Ishikawa (cell line): ENCODE measurements at regions not wholly inside any gene's neighbourhood (a gene's known extent, or its start where the extent isn't known, plus 50 kb on each side); places are given as distances from the start of the nearest gene placed in this dataset.

Experiments
- CEBPB ChIP-seq: IDR thresholded peaks from 2 replicates; pipeline ENCODE4 v1.6.1; 2012
- CREB1 ChIP-seq: IDR thresholded peaks from 2 replicates; pipeline ENCODE4 v1.6.1; 2012; ENCODE audit warnings: low read depth
- EP300 ChIP-seq: IDR thresholded peaks from 2 replicates; pipeline ENCODE4 v1.6.1; 2012; ENCODE audit warnings: borderline replicate concordance
- FOXM1 ChIP-seq: IDR thresholded peaks from 2 replicates; pipeline ENCODE4 v1.6.1; 2012; ENCODE audit warnings: low read depth, borderline replicate concordance
- RAD21 ChIP-seq: IDR thresholded peaks from 2 replicates; pipeline ENCODE4 v1.6.1; 2012; ENCODE audit warnings: low read depth
- TAF1 ChIP-seq: IDR thresholded peaks from 2 replicates; pipeline ENCODE4 v1.6.1; 2012; ENCODE audit warnings: low read depth, mild to moderate bottlenecking
- TEAD4 ChIP-seq: IDR thresholded peaks from 2 replicates; pipeline ENCODE4 v1.6.1; 2012
- YY1 ChIP-seq: IDR thresholded peaks from 2 replicates; pipeline ENCODE4 v1.6.1; 2012; ENCODE audit warnings: low read depth
- TF ChIP-seq, protein P1 (sequence below): IDR thresholded peaks from 2 replicates; pipeline ENCODE4 v1.6.1; 2012; ENCODE audit warnings: low read depth, mild to moderate bottlenecking
- TF ChIP-seq, protein P2 (sequence below): IDR thresholded peaks from 2 replicates; pipeline ENCODE4 v1.6.1; 2012

DNA sequence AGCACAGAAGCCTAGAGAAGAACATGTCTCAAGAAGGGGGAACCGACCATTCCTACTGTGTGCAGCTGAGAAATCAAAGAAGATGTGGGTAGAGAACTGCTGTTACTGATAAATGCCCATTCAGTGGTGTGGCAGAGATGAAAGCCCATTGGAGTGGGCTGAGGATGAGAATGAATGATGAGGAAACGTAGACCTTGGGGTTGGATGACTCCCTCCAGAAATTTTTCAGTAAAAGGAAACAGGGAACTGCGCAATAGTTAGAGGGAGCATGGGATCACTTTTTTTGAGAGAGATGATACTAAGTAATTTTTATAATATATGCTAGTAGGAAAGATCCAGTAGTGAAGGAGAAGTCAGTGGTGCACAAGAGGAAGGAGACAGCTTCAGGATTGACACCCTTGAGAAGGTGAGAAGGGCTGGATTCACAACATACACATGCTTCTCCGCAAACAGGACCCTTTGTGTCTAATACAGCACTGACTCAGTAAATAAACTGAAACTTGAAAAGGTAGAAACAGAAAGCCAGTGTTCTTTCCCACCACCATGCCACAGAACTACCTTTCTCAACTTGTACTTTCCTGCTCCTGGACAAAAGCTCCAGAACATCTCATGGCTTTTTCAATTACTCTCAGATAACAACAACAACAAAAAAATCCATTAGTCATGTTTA, 104.7 kb upstream of the IL6 start:
- TF ChIP-seq TEAD4 (no peak), YY1 (no peak), CREB1 (no peak), EP300 (no peak), CEBPB (no peak), RAD21 (no peak), FOXM1 (no peak), TAF1 (no peak)
- TF ChIP-seq, protein P1, sequence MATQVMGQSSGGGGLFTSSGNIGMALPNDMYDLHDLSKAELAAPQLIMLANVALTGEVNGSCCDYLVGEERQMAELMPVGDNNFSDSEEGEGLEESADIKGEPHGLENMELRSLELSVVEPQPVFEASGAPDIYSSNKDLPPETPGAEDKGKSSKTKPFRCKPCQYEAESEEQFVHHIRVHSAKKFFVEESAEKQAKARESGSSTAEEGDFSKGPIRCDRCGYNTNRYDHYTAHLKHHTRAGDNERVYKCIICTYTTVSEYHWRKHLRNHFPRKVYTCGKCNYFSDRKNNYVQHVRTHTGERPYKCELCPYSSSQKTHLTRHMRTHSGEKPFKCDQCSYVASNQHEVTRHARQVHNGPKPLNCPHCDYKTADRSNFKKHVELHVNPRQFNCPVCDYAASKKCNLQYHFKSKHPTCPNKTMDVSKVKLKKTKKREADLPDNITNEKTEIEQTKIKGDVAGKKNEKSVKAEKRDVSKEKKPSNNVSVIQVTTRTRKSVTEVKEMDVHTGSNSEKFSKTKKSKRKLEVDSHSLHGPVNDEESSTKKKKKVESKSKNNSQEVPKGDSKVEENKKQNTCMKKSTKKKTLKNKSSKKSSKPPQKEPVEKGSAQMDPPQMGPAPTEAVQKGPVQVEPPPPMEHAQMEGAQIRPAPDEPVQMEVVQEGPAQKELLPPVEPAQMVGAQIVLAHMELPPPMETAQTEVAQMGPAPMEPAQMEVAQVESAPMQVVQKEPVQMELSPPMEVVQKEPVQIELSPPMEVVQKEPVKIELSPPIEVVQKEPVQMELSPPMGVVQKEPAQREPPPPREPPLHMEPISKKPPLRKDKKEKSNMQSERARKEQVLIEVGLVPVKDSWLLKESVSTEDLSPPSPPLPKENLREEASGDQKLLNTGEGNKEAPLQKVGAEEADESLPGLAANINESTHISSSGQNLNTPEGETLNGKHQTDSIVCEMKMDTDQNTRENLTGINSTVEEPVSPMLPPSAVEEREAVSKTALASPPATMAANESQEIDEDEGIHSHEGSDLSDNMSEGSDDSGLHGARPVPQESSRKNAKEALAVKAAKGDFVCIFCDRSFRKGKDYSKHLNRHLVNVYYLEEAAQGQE, result no peak
- TF ChIP-seq, protein P2, sequence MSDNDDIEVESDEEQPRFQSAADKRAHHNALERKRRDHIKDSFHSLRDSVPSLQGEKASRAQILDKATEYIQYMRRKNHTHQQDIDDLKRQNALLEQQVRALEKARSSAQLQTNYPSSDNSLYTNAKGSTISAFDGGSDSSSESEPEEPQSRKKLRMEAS, result no peak
